ENCODE measurements at regions not wholly inside any gene's neighbourhood (a gene's known extent, or its start where the extent isn't known, plus 50 kb on each side); places are given as distances from the start of the nearest gene placed in this dataset.

GRCh38 chr2:55123851-55124269 is 73.6 kb upstream of the RTN4 start:
- no peak for TF ChIP-seq MAZ (IDR thresholded peaks at IDR 0.05; ENCODE audit: borderline replicate concordance, low read depth, low read length)
- TF ChIP-seq RFX5 (IDR thresholded peaks at IDR 0.05; ENCODE audit: low read depth, low read length) = no peak
- TF ChIP-seq CTCF (conservative IDR thresholded peaks at IDR 0.05; ENCODE audit: low read depth, low read length) = no peak
- TF ChIP-seq POLR2A (IDR thresholded peaks at IDR 0.05; ENCODE audit: low read depth, low read length) = no peak

All from IMR-90 (cell line).